Stimulated activated CD8-positive, alpha-beta memory T cell treated with anti-CD3 and anti-CD28 coated beads, Interleukin-15, amount 100 ng/mL, for 1 hour (primary cell): ENCODE measurements at regions not wholly inside any gene's neighbourhood (a gene's known extent, or its start where the extent isn't known, plus 50 kb on each side); places are given as distances from the start of the nearest gene placed in this dataset.

Experiments
- DNase-seq: peaks from one replicate; pipeline ENCODE4 v3.0.0-alpha.2; 2020; ENCODE audit warnings: low read depth

- no peak for DNase-seq
Measured at GRCh38 chr12:88638388-88638787, 58.1 kb upstream of the KITLG start.

- no peak for DNase-seq
Measured at GRCh38 chr12:88634008-88634407, 53.7 kb upstream of the KITLG start.

- no peak for DNase-seq
Measured at GRCh38 chr12:88633312-88633711, 53.0 kb upstream of the KITLG start.

- no peak for DNase-seq
Measured at GRCh38 chr12:88630561-88630960, 50.3 kb upstream of the KITLG start.
